Suppressor macrophage treated with lipopolysaccharide for 1 hour (primary cell): ENCODE measurements at regions not wholly inside any gene's neighbourhood (a gene's known extent, or its start where the extent isn't known, plus 50 kb on each side); places are given as distances from the start of the nearest gene placed in this dataset.
"Not testable (repeated sequence)": the region's sequence is repeated elsewhere in the genome, so short reads cannot be mapped to it uniquely, and the experiment has no call there.

Experiments
- DNase-seq, 3 donors: peaks; one replicate each; pipeline ENCODE4 v3.0.0-alpha.2; 2020 to 2022

DNA sequence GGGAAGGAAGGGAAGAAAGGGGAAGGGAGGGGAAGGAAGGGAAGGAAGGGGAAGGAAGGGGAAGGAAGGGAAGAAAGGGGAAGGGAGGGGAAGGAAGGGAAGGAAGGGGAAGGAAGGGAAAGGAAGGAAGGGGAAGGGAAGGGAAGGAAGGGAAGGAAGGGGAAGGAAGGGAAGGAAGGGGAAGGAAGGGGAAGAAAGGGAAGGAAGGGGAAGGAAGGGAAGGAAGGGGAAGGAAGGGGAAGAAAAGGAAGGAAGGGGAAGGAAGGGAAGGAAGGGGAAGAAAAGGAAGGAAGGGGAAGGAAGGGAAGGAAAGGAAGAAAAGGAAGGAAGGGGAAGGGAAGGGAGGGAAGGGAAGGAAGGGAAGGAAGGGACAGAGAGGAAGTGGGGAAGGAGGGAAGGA is 295.7 kb upstream of the PCDH18 start:
- not testable (repeated sequence) for DNase-seq

DNA sequence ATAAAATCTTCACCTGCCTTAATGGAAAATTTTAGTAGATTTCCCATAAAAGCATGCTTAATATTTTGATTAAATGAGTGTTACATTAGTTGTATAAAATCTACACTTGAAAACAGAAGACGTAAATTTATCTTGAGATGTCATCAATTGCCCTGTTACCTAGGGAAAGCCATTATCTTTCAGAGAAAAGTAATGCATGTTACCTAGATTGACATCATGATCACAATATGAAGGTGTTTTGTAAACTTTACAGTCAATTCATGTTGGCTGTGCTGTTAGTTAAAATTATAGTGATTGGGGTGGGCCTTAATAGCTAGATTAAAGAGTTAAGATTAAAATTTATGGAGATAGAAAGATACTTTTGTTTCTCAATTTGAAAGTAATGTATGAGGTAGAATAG is 293.2 kb upstream of the PCDH18 start:
- DNase-seq: no peak

DNA sequence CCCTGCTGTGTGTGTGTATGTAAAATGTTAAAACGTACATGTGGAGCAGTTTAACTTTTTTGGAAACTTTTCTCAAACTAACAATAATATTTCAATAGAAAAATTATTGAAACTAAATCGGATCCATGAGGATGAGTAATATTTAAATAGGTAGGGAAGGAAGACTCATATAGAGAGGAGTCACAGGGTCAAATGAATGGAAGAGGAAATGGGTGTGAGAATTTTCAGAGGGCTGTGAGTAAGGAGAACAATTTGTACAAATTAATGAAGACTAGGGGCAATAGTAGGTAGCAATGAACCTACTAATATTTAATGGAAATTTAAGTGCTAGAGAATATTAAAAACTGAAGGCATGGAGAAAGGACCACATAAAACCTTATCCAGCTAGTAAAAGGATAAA is 290.7 kb upstream of the PCDH18 start:
- no peak for DNase-seq

- peak; percentile 24 to 35 (median 27) for DNase-seq
Measured at GRCh38 chr4:137819964-137820383, 287.7 kb upstream of the PCDH18 start.

DNA sequence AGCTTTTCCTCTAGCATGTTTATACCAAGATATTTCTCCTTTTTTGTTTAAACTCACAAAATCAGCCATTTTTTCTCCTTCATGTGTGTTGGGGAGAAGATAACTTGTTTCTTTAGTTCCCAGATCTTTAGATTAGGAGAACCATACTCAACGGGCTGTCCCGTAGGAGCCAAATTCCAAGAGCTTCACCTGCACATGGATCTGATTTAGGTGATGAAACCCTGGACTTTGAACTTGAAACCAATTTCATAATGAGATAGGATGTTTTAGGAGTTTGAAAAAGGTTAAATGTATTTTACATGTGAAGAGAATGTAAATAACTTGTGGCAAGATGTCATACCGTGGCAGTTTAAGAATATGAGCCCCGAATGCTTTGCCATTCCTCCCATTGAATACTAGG is 280.0 kb upstream of the PCDH18 start:
- no peak for DNase-seq

GRCh38 chr4:137806420-137806819 is 274.1 kb upstream of the PCDH18 start:
- no peak for DNase-seq

GRCh38 chr4:137804906-137805495 is 272.7 kb upstream of the PCDH18 start:
- no peak for DNase-seq

DNA sequence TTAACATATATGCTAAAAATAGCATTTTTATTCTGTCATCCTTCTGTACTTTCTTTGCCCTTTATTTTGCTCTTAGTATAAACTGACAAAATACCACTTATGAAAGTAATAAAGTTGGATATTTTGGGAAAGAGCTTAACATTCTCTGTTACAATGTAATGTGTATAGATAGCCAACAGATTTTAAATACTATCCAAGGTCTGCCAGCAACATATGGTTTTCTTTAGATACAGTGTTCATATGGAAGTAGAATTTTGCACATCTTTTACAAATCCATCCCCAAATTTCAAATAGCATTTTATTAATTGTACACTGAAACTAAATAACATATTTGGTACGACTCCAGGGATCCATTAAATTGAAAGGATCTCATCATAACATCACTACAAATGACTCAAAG is 268.6 kb upstream of the PCDH18 start:
- DNase-seq: no peak

DNA sequence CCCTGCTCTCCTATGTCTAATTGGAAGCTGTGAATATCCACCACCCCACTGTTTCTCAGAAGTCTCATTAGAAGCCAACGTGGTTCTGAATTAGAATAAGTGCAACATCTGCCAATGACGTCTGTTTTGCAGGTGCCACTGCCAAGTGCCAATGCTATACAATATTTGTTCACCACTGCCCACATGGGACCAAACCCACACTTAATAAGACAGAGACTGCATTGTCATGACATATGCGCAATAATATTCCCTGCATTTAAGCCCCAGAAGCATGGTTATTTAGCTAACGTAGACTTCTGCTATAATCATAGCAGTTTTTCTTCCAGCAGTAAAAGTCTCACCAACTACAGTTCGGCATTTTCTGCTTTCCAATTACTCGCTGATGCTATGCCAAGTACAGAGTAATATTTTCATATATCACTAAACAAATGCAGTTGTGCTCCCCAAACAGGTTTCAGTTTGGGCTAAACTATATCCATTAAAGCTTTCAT is 262.5 kb upstream of the PCDH18 start:
- no peak for DNase-seq

DNA sequence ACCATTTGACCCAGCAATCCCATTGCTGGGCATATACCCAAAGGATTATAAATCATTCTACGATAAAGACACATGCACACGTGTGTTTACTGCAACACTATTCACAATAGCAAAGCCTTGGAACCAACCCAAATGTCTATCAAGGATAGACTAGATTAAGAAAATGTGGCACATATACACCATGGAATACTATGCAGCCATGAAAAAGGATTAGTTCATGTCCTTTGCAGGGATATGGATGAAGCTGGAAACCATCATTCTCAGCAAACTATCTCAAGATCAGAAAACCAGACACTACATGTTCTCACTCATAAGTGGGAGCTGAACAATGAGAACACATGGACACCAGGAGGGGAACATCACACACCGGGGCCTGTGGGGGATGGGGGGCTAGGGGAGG is 257.0 kb upstream of the PCDH18 start:
- not testable (repeated sequence) for DNase-seq

GRCh38 chr4:137783923-137784322 is 251.6 kb upstream of the PCDH18 start:
- DNase-seq: not testable (repeated sequence)

GRCh38 chr4:137775701-137776100 is 243.4 kb upstream of the PCDH18 start:
- no peak for DNase-seq

- no peak for DNase-seq
Measured at GRCh38 chr4:137774501-137774900, 242.2 kb upstream of the PCDH18 start.

DNA sequence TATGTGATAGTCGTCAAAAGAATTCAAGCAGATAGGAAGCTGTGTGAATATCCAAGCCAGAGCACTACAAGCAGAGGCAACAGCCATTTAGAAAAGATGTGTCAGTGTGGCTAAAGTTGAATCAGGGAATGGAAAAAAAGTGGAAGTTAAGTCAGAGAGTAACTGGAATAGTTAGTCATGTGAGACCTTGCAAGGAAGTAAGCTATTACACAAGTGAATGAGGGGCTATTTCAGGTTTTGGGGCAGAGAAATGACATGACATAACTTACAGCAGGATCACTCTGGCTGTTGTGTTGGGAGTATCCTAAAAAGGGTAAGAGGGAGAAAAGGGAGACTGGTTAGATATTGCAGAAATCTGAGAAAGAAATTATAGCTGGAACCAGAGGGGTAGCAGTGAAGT is 236.6 kb upstream of the PCDH18 start:
- DNase-seq: peak; percentile 4 to 57 (median 31)

- no peak for DNase-seq
Measured at GRCh38 chr4:137768196-137768595, 235.9 kb upstream of the PCDH18 start.

- no peak for DNase-seq
Measured at GRCh38 chr4:137762591-137762990, 230.3 kb upstream of the PCDH18 start.

DNA sequence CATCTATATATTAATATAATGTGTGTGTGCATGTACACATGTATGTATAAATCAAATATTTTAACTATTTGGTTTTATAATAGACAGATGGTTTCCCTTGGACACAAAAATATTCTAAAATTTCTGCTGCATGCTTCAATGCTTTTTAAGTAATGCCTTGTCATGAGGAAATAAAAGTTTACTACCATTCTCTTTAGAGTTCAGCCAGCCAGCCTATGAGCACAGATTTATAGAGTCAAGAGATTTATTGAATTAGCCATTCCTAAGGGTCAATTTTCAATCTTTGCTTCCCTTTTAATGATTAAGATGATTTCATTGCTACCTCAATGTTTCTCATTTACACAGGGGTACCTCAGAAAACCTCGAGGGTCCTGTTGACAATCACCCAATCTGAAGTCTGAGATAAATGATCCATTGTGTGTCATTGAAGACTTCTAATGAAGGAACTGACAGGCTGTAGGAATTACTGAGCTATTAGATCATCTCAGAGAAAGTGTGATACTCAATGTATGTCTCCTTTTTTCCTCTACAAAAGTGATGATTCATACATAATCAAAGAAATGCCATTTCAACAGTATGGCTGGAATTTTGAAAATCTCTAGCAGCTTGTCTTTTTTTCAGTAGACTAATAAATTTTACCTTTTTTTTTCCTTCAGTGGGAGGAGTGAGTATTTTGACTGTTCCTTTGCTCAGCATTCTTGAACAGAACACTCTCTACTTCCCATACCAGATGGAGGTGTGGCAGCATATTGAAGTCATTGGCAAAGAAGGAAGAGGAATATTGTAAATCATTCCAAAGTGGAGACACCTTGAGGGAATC is 222.6 kb upstream of the PCDH18 start:
- no peak for DNase-seq

DNA sequence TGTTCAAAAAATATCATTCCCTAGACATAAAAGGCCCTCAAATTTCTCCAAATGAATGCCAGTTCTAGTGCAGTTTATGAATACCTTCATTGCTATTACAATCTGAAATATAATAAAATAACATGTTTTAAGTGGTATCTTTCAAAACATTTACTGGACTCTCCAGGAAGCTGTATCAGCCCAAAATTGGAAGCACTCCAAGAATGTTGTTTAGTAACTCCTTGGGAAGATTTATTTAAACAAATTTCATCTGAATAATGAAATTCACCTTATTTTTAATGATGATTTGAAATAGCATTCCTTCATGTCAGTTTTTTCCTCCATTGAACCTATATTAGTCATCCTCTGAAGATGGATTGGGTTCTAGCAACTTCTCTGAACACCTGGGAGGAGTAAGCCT is 217.2 kb upstream of the PCDH18 start:
- no peak for DNase-seq

GRCh38 chr4:137748616-137749015 is 216.3 kb upstream of the PCDH18 start:
- DNase-seq: no peak

DNA sequence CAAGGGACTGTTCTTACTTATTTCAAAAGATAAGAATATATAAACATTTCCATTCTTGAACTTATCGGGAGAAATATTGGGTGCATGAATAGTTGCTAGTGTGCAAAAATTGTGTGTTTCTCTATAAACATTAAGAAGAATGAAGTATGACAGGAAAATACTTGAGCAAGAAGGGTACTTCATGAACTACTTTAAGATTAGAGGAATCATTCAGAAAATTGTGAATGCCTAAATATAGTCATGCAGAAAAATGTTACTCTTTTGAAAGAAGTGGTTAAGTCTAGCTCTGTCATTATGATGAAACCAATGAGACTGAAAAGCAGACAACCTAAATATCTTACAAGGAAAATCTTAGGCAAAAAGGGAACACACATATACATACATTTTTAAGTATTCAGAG is 207.8 kb upstream of the PCDH18 start:
- DNase-seq: no peak

DNA sequence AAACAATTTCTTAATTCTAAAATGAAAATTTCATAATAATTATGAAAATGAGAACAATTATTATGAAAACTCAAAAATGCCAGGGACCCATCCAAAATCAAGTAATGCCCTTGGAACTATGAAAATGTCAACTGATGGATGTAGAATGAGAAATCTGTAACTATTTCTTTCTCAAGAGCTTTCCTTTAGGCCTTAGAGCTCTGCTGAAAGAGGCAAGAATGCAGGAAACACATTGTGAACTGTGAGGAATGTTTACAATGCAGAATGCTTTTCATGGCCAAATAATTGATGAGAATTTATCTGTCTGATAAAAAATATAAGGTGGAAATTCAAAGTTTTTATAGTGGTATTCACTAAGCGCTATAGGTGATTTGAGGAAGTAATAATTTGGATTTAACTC is 207.1 kb upstream of the PCDH18 start:
- no peak for DNase-seq

DNA sequence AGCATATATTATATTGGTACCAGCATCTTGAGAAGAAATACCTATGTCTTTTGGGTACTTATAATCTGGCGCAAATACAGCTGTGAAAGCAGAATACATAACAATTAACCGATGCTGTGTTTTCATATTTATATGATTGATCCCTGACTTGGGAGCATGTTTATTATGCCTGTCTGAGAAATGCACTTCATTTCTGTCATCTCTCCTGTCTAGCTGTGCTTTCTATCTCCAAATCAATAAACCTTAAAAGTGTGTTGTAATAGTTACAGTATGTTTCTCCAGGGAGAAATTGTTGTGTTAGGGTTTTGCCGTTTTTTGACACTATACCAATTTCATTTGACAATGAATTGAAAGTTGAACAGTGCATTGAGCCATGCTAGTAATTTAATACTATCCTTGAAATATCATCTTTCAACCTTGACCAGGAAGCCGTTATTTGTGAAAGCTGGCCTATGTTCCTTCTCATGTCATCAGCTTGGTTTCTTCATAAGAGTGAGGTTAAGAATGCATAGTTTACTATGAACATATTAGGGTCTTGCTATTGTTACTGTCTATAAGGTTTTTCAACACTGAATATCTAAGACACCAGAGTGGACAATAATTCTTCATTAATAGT is 206.2 kb upstream of the PCDH18 start:
- no peak for DNase-seq

DNA sequence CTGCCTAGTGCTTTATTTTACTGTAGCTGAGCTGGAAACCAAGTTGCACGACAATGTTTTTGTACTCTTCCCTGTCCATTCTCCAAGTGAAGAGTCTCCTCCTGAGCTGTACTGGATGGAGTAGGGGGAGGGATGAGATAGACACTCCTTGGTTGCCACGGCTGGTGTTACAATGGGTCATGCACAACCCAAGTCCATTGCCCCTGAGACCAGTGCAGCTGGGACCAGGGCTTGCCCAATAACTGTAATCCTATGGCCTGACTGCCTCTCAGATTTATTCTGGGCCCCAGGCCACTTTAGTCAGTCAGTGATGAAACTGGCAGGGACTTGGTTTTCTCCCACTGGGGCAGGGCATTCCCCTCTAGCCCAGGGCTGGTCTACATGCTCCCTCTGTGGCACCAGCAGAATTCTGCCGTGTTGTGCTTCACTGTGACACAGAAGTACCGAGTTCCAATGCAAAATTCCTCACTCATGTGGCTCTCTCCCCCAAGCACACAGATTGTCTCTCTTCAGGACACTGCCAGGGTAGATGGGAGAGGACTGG is 203.3 kb upstream of the PCDH18 start:
- DNase-seq: no peak
